Hepatocyte (in vitro differentiated cells): ENCODE measurements at regions not wholly inside any gene's neighbourhood (a gene's known extent, or its start where the extent isn't known, plus 50 kb on each side); places are given as distances from the start of the nearest gene placed in this dataset.
"Not testable (repeated sequence)": the region's sequence is repeated elsewhere in the genome, so short reads cannot be mapped to it uniquely, and the experiment has no call there.

Experiments used
- DNase-seq: peaks from one replicate; pipeline ENCODE4 v3.0.0-alpha.2; 2016; ENCODE audit warnings: low spot score
- H2AFZ ChIP-seq: fragments of 200-600 bp; sonication (generic); 2 replicates; pipeline ENCODE4 v1.6.0; 2016; ENCODE audit warnings: antibody characterized with exemption, mild to moderate bottlenecking
- H3K27ac ChIP-seq: fragments of 200-600 bp; sonication (generic); 2 replicates; pipeline ENCODE4 v1.5.1; 2016; ENCODE audit warnings: mild to moderate bottlenecking
- H3K27me3 ChIP-seq: fragments of 200-600 bp; sonication (generic); 2 replicates; pipeline ENCODE4 v1.6.1; 2016
- H3K36me3 ChIP-seq: fragments of 200-600 bp; sonication (generic); replicated peaks from 2 replicates; pipeline ENCODE4 v1.5.1; 2016; ENCODE audit warnings: low read depth; ENCODE audit not compliant: insufficient read depth
- H3K4me1 ChIP-seq: fragments of 200-600 bp; sonication (generic); 2 replicates; pipeline ENCODE4 v1.5.1; 2016; ENCODE audit warnings: mild to moderate bottlenecking, moderate library complexity; ENCODE audit not compliant: insufficient read depth
- H3K4me2 ChIP-seq: fragments of 200-600 bp; sonication (generic); 2 replicates; pipeline ENCODE4 v1.6.0; 2016
- H3K4me3 ChIP-seq: fragments of 200-600 bp; sonication (generic); 2 replicates; pipeline ENCODE4 v1.5.1; 2016; ENCODE audit warnings: mild to moderate bottlenecking
- H3K79me2 ChIP-seq: fragments of 200-600 bp; sonication (generic); 2 replicates; pipeline ENCODE4 v1.6.0; 2017; ENCODE audit warnings: mild to moderate bottlenecking
- H3K9me2 ChIP-seq: fragments of 200-600 bp; sonication (generic); replicated peaks from 2 replicates; pipeline ENCODE4 v1.6.0; 2017; ENCODE audit warnings: mild to moderate bottlenecking; ENCODE audit not compliant: insufficient read depth
- H3K9me3 ChIP-seq: fragments of 200-600 bp; sonication (generic); 2 replicates; pipeline ENCODE4 v1.5.1; 2016; ENCODE audit warnings: low read depth, mild to moderate bottlenecking
- H4K20me1 ChIP-seq: fragments of 200-600 bp; sonication (generic); 2 replicates; pipeline ENCODE4 v1.6.0; 2016; ENCODE audit warnings: mild to moderate bottlenecking; ENCODE audit not compliant: insufficient read depth, poor library complexity, severe bottlenecking
- CTCF ChIP-seq: fragments of 200-600 bp; sonication (generic); IDR thresholded peaks from 2 replicates; pipeline ENCODE4 v1.5.1; 2016; ENCODE audit warnings: antibody characterized with exemption, mild to moderate bottlenecking; ENCODE audit not compliant: poor library complexity
- EZH2 ChIP-seq: fragments of 200-600 bp; sonication (generic); IDR thresholded peaks from 2 replicates; pipeline ENCODE4 v1.6.1; 2016; ENCODE audit warnings: antibody characterized with exemption, mild to moderate bottlenecking, borderline replicate concordance
- EZH2phosphoT487 ChIP-seq: fragments of 200-600 bp; sonication (generic); IDR thresholded peaks from one replicate; pipeline ENCODE4 v1.6.1; 2018; ENCODE audit warnings: antibody characterized with exemption, mild to moderate bottlenecking, low read depth, moderate library complexity; ENCODE audit not compliant: unreplicated experiment, severe bottlenecking
- WGBS: methylation state at CpG from one replicate; pipeline ENCODE4 v1.1.6; 2016; ENCODE audit warnings: low lambda C conversion rate; ENCODE audit errors: missing lambda C conversion rate; 5-methylcytosine and 5-hydroxymethylcytosine counted together

- Histone ChIP-seq H3K27ac (no peak overlapping the region), H3K9me2 (no peaks in the 10 kb centered on the region), H3K4me1 (no peaks in the 10 kb centered on the region), H2AFZ (no peak overlapping the region), H4K20me1 (no peaks in the 10 kb centered on the region), H3K36me3 (no peaks in the 10 kb centered on the region), H3K79me2 (no peaks in the 10 kb centered on the region), H3K4me3 (no peak overlapping the region), H3K4me2 (no peak overlapping the region), H3K9me3 (no peaks in the 10 kb centered on the region), H3K27me3 (no peaks in the 10 kb centered on the region)
- DNase-seq: no peak
- TF ChIP-seq EZH2phosphoT487: no peak
- TF ChIP-seq EZH2: no peak
- TF ChIP-seq CTCF: no peak
- WGBS: 56% methylated on average over 3 of the region's 3 CpGs
These were observed 114.3 kb downstream of the GJA1 start for GRCh38 chr6:121549736-121550135.

GRCh38 chr6:121550491-121551010 lies 115.1 kb downstream of the GJA1 start:
- TF ChIP-seq CTCF: no peak
- no peak for TF ChIP-seq EZH2
- no peak for TF ChIP-seq EZH2phosphoT487
- no peaks in the 10 kb centered on the region for H3K9me3 ChIP-seq

GRCh38 chr6:121555201-121555600 lies 119.8 kb downstream of the GJA1 start:
- Histone ChIP-seq H3K4me1 (no peaks in the 10 kb centered on the region), H3K4me2 (no peak overlapping the region), H3K9me2 (no peaks in the 10 kb centered on the region), H3K27me3 (no peaks in the 10 kb centered on the region), H3K9me3 (no peaks in the 10 kb centered on the region), H4K20me1 (no peaks in the 10 kb centered on the region), H3K36me3 (no peaks in the 10 kb centered on the region), H3K27ac (no peak overlapping the region), H2AFZ (no peak overlapping the region), H3K79me2 (no peaks in the 10 kb centered on the region), H3K4me3 (no peak overlapping the region)
- no peak for DNase-seq
- 97% methylated on average over 4 of the region's 4 CpGs for WGBS
- no peak for TF ChIP-seq CTCF
- no peak for TF ChIP-seq EZH2
- TF ChIP-seq EZH2phosphoT487: no peak

More at GRCh38 chr6:121550491-121551010, 115.1 kb downstream of the GJA1 start:
- Histone ChIP-seq H3K4me3 (no peak overlapping the region), H2AFZ (no peak overlapping the region), H3K36me3 (no peaks in the 10 kb centered on the region), H3K9me2 (no peaks in the 10 kb centered on the region), H3K27ac (no peak overlapping the region), H3K4me2 (no peak overlapping the region), H3K27me3 (no peaks in the 10 kb centered on the region), H3K4me1 (no peaks in the 10 kb centered on the region), H3K79me2 (no peaks in the 10 kb centered on the region), H4K20me1 (no peaks in the 10 kb centered on the region)
- 96% methylated on average over 3 of the region's 3 CpGs for WGBS
- no peak for DNase-seq

DNA sequence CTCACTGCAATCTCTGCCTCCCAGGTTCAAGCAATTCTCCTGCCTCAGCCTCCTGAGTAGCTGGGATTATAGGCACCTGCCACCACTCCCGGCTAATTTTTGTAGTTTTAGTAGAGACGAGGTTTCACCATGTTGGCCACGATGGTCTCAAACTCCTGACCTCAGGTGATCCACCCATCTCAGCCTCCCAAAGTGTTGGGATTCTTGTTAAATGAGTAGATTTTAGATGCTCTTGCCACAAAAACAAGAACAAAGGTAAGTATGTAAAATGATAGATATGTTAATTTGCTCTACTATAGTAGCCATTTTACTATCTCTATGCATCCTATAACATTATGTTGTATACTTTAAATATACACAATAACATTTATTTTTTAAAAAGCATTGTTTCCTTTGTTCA lies 120.7 kb downstream of the GJA1 start:
- not testable (repeated sequence) for H3K36me3 ChIP-seq, H3K9me3 ChIP-seq, DNase-seq, H2AFZ ChIP-seq, H3K4me3 ChIP-seq, H3K4me1 ChIP-seq, H3K79me2 ChIP-seq, H3K4me2 ChIP-seq, H4K20me1 ChIP-seq, H3K27ac ChIP-seq, H3K27me3 ChIP-seq, H3K9me2 ChIP-seq
- 98% methylated on average over 3 of the region's 3 CpGs for WGBS
